Heart left ventricle (tissue), 16 donors: ENCODE measurements at regions not wholly inside any gene's neighbourhood (a gene's known extent, or its start where the extent isn't known, plus 50 kb on each side); places are given as distances from the start of the nearest gene placed in this dataset.
A peak's percentile ranks its signal among the peaks of the same experiment; 100 is the strongest.

ENCODE experiments used
- ATAC-seq, 4 donors: fragments of 200-7000 bp; cut with Tn5 transposase; one replicate each; pipeline ENCODE4 v1.9.1; 2020 to 2022; ENCODE audit warnings: moderate library complexity in 4 of 4, mild to moderate bottlenecking in 3 of 4, moderate number of reproducible peaks in 1 of 4
- DNase-seq, 5 donors: peaks; one replicate each; pipeline ENCODE4 v3.0.0-alpha.2; 2020
- H3K27ac ChIP-seq, 12 donors: fragments of 200-600 bp; sonication (generic) in 4 of 12; one replicate each; pipeline versions ENCODE4 v1.5.0 to v1.8.0; 2016 to 2022; ENCODE audit warnings: mild to moderate bottlenecking in 2 of 12
- H3K27me3 ChIP-seq, 9 donors: fragments of 200-600 bp; sonication (generic) in 2 of 9; one replicate each; pipeline versions ENCODE4 v1.5.1 to v1.8.0; 2016 to 2022; ENCODE audit warnings: mild to moderate bottlenecking in 3 of 9
- H3K36me3 ChIP-seq, 9 donors: fragments of 200-600 bp; sonication (generic) in 2 of 9; one replicate each; pipeline versions ENCODE4 v1.5.0 to v1.8.0; 2018 to 2022; ENCODE audit warnings: mild to moderate bottlenecking in 2 of 9
- H3K4me1 ChIP-seq, 12 donors: fragments of 200-600 bp; sonication (generic) in 4 of 12; one replicate each; pipeline versions ENCODE4 v1.5.0 to v1.8.0; 2016 to 2022; ENCODE audit warnings: mild to moderate bottlenecking in 3 of 12
- H3K4me3 ChIP-seq, 12 donors: fragments of 200-600 bp; sonication (generic) in 4 of 12; one replicate each; pipeline versions ENCODE4 v1.5.0 to v1.8.0; 2017 to 2022; ENCODE audit warnings: mild to moderate bottlenecking in 9 of 12, moderate library complexity in 4 of 12
- H3K9me3 ChIP-seq, 12 donors: fragments of 200-600 bp; sonication (generic) in 4 of 12; one replicate each; pipeline versions ENCODE4 v1.5.0 to v1.8.0; 2016 to 2022; ENCODE audit warnings: mild to moderate bottlenecking in 1 of 12
- CTCF ChIP-seq, 12 donors: fragments of 200-600 bp; sonication (generic) in 4 of 12; IDR thresholded peaks; one replicate each; pipeline versions ENCODE4 v1.5.0 to v1.8.0; 2018 to 2022; ENCODE audit warnings: antibody characterized with exemption in 12 of 12, mild to moderate bottlenecking in 5 of 12
- POLR2A ChIP-seq, 2 donors: fragments of 450-650 bp; IDR thresholded peaks; one replicate each; pipeline ENCODE4 v1.6.1; 2017; ENCODE audit warnings: antibody characterized with exemption in 2 of 2, mild to moderate bottlenecking in 2 of 2, moderate library complexity in 2 of 2
- WGBS, 4 donors: extraction: QIAGEN DNeasy Blood & Tissue Kit in 2 of 4; methylation state at CpG; one replicate each; pipeline versions ENCODE4 v1.1.5 to v1.1.7; 2013 to 2018; 5-methylcytosine and 5-hydroxymethylcytosine counted together
- intact Hi-C, 10 donors: fragments of 100-400 bp; cut with DNase I; formaldehyde crosslinking; loops; one replicate each; pipeline versions ENCODE4 v1.11.1 to v1.14.2; 2022
- donor health status: ischemic (EF 13 %, LVEDD 7.1; RV severe dilation, severe dysfunction).
- donor health status: healthy with polysubstance abuse.
- donor health status: DM: no; HTN: yes; CAD: no.
- donor health status: DM: no; HTN: no; CAD: no.
- donor health status: ischemic (EF 25% LVEDD 6.9; RV normal size, moderate dysfunction).
- donor health status: ischemic (EF 25% LVEDD 5.7; RV mildly dilated, moderate dysfunction).
- donor health status: healthy.
- donor health status: DM: yes; HTN: yes; CAD: no.
- donor health status: ischemic (EF 35%, LVEDD 5.7; RV mildly dilated, moderate dysfunction).
- donor health status: nonischemic (EF 11% LVEDD 7.7; RV severe dilation, severe dysfunction).
- donor health status: DM: yes; HTN: yes; CAD: no.
- donor health status: PGD.
- donor health status: ischemic (EF 29% LVEDD 5.4; RV normal size, mild dysfunction).
- donor health status: nonischemic (EF 23%, LVEDD 6.1; RV moderate dilation, normal function).

- H3K27ac ChIP-seq, result no peak overlapping the region
- no peaks in the 10 kb centered on the region for H3K36me3 ChIP-seq
- peak in 1 of 5 donors; percentile 11 for DNase-seq
- TF ChIP-seq CTCF (IDR thresholded peaks at IDR 0.05) (no peak), POLR2A (IDR thresholded peaks at IDR 0.05) (no peak)
- H3K4me3 ChIP-seq, result no peak overlapping the region
- peaks cover 0 to 6% (median 0%) of the 10 kb centered on the region in 9 donors for H3K27me3 ChIP-seq
- intact Hi-C loops, result no loop called here
- 91 to 95% (median 92%) methylated on average over 16 of the region's 16 CpGs for WGBS, 4 donors
- no peaks in the 10 kb centered on the region for H3K4me1 ChIP-seq
- peaks cover 0 to 27% (median 14%) of the 10 kb centered on the region in 12 donors for H3K9me3 ChIP-seq
- ATAC-seq, result no peak
Observed at GRCh38 chr10:131802156-131802915, 98.5 kb upstream of the PPP2R2D start.

DNA sequence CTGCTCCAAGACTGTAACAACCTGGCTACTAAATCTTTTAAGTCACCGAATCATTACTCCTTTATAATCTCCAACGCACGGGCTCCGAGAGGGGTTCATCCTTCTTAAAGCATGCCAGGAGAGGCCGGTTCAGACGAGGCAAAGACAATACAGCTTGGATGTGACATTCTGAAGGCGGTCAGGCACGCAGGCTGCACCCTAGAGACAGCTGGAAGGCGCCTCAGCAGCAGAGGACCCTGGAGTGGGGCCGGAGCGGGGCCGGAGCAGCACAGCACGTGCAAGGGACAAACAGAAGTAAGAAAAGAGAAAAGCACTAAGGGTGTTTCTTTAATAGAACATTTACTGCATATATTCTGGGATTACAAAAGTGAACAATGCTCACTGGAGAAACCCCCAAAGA lies 97.8 kb upstream of the PPP2R2D start:
- Histone ChIP-seq H3K4me3 (no peak overlapping the region), H3K27ac (no peak overlapping the region), H3K36me3 (no peaks in the 10 kb centered on the region), H3K9me3 (peaks cover 0 to 21% (median 9%) of the 10 kb centered on the region in 12 donors), H3K4me1 (no peaks in the 10 kb centered on the region), H3K27me3 (peaks cover 0 to 6% (median 0%) of the 10 kb centered on the region in 9 donors)
- TF ChIP-seq POLR2A (IDR thresholded peaks at IDR 0.05), result no peak
- no peak for TF ChIP-seq CTCF (IDR thresholded peaks at IDR 0.05)
- intact Hi-C loops, result no loop called here
- DNase-seq, result peak in 1 of 5 donors; percentile 27
- 69 to 71% (median 70%) methylated on average over 13 of the region's 13 CpGs for WGBS, 4 donors
- ATAC-seq, result no peak

GRCh38 chr10:131803860-131804425 lies 96.9 kb upstream of the PPP2R2D start:
- H3K4me3 ChIP-seq, result no peak overlapping the region
- no peaks in the 10 kb centered on the region for H3K36me3 ChIP-seq
- intact Hi-C loops, result no loop called here
- TF ChIP-seq CTCF (IDR thresholded peaks at IDR 0.05) (no peak), POLR2A (IDR thresholded peaks at IDR 0.05) (no peak)
- no peak overlapping the region for H3K27ac ChIP-seq
- peaks cover 0 to 9% (median 3%) of the 10 kb centered on the region in 9 donors for H3K27me3 ChIP-seq
- peak in 1 of 5 donors; percentile 14 for DNase-seq
- H3K4me1 ChIP-seq, result no peaks in the 10 kb centered on the region
- H3K9me3 ChIP-seq, result peaks cover 0 to 17% (median 9%) of the 10 kb centered on the region in 12 donors
- ATAC-seq, result no peak
- 68 to 84% (median 74%) methylated on average over 7 to 9 of the region's 9 CpGs for WGBS, 4 donors

DNA sequence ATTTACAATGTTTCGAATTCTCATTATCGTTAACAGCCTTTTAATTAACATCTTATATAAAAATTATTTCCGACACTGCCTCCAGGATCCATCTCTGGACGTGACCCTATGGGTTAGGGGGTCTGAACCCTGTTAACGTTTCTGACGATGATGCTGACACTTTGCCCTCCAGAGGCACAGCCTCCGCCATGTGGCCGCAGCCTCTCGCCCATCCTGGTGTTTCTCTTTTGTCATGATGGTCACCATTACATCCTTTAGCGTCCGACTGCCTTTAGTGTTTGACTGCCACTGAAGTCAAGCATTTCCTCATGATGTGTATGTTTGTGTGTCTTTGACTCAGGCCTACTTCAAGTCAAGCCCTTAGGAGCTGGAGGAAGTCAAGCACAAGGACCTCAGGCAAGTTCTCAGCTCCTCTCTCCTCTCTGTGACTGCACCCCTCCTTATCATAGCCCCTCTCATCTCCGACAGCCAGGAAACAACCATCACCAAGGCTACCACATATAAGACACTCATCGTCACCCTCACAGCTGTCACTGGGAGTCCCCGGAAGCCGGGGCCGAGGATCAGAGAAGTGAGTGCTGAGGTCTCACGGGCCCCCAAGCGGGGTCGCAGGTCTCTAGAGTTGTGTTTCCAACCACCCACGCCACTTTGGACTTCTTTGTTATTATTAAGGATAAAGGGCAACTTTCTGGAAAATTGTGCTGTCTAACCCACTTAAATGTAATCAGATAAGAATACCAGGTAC lies 96.1 kb upstream of the PPP2R2D start:
- peak in 1 of 5 donors; percentile 10 for DNase-seq
- Histone ChIP-seq H3K4me1 (no peaks in the 10 kb centered on the region), H3K27ac (no peak overlapping the region), H3K9me3 (peaks cover 0 to 11% (median 1%) of the 10 kb centered on the region in 12 donors), H3K27me3 (peaks cover 0 to 11% (median 4%) of the 10 kb centered on the region in 9 donors), H3K4me3 (no peak overlapping the region), H3K36me3 (no peaks in the 10 kb centered on the region)
- ATAC-seq, result no peak
- intact Hi-C loops, result no loop called here
- WGBS, 4 donors, result 70 to 72% (median 71%) methylated on average over 20 of the region's 20 CpGs
- TF ChIP-seq POLR2A (IDR thresholded peaks at IDR 0.05) (no peak), CTCF (IDR thresholded peaks at IDR 0.05) (no peak)
